Keratinocyte (primary cell): ENCODE measurements at regions not wholly inside any gene's neighbourhood (a gene's known extent, or its start where the extent isn't known, plus 50 kb on each side); places are given as distances from the start of the nearest gene placed in this dataset.

ENCODE experiments used
- DNase-seq: peaks from one replicate; pipeline ENCODE4 v3.0.0-alpha.2; 2011; ENCODE audit warnings: low read depth, missing footprints, low spot score
- FAIRE-seq: peaks from 2 replicates; lab custom pipeline; 2011; peaks lifted over from hg19 to GRCh38; lab: Jason Lieb, UNC
- H2AFZ ChIP-seq: 2 replicates; pipeline ENCODE4 v1.6.0; 2012; ENCODE audit warnings: low read length, control low read depth, inconsistent platforms; ENCODE audit not compliant: control insufficient read depth
- H3K27ac ChIP-seq: 2 replicates; pipeline ENCODE4 v1.5.1; 2011; ENCODE audit warnings: low read length; ENCODE audit not compliant: control insufficient read depth, insufficient read depth
- H3K27me3 ChIP-seq: 3 replicates; pipeline ENCODE4 v1.6.0; 2011; ENCODE audit warnings: low read length; ENCODE audit not compliant: control insufficient read depth, insufficient read depth; ENCODE audit errors: extremely low read depth
- H3K36me3 ChIP-seq, 2 experiments: 2 replicates in 1 of 2; 3 replicates in 1 of 2; pipeline ENCODE4 v1.5.1; 2011; ENCODE audit warnings: low read length in 2 of 2, mild to moderate bottlenecking in 1 of 2; ENCODE audit not compliant: control insufficient read depth in 2 of 2, insufficient read depth in 2 of 2; ENCODE audit errors: extremely low read depth in 1 of 2
- H3K4me1 ChIP-seq: 3 replicates; pipeline ENCODE4 v1.5.1; 2011; ENCODE audit warnings: low read length; ENCODE audit not compliant: control insufficient read depth, insufficient read depth; ENCODE audit errors: extremely low read depth
- H3K4me2 ChIP-seq: 3 replicates; pipeline ENCODE4 v1.6.0; 2011; ENCODE audit warnings: low read depth, low read length; ENCODE audit not compliant: control insufficient read depth, insufficient read depth; ENCODE audit errors: extremely low read depth
- H3K4me3 ChIP-seq, 3 experiments: fragments of 200-600 bp in 1 of 3; sonication (generic) in 1 of 3; 2 replicates in 2 of 3; 3 replicates in 1 of 3; pipeline ENCODE4 v1.5.1; 2011 to 2016; ENCODE audit warnings: low read length in 3 of 3, mild to moderate bottlenecking in 3 of 3, control low read depth in 2 of 3, inconsistent platforms in 1 of 3, low read depth in 1 of 3, mixed read lengths in 1 of 3, mixed run types in 1 of 3, moderate library complexity in 1 of 3; ENCODE audit not compliant: control insufficient read depth in 2 of 3, insufficient read depth in 2 of 3; ENCODE audit errors: extremely low read depth in 1 of 3
- H3K79me2 ChIP-seq: 2 replicates; pipeline ENCODE4 v1.6.0; 2012; ENCODE audit warnings: low read length; ENCODE audit not compliant: control insufficient read depth, insufficient read depth
- H3K9ac ChIP-seq: 3 replicates; pipeline ENCODE4 v1.6.0; 2011; ENCODE audit warnings: low read length; ENCODE audit not compliant: control insufficient read depth, insufficient read depth; ENCODE audit errors: extremely low read depth
- H3K9me1 ChIP-seq: 3 replicates; pipeline ENCODE4 v1.6.0; 2011; ENCODE audit warnings: low read length; ENCODE audit not compliant: control insufficient read depth, insufficient read depth; ENCODE audit errors: extremely low read depth
- H3K9me3 ChIP-seq: 2 replicates; pipeline ENCODE4 v1.5.1; 2012; ENCODE audit warnings: low read depth, low read length; ENCODE audit not compliant: control insufficient read depth
- H4K20me1 ChIP-seq: 3 replicates; pipeline ENCODE4 v1.6.0; 2011; ENCODE audit warnings: low read length; ENCODE audit not compliant: control insufficient read depth, insufficient read depth; ENCODE audit errors: extremely low read depth
- CTCF ChIP-seq, 3 experiments: IDR thresholded peaks in 1 of 3; conservative IDR thresholded peaks in 1 of 3; optimal IDR thresholded peaks in 1 of 3; 2 replicates in 2 of 3; 3 replicates in 1 of 3; pipeline versions ENCODE3 to v1.5.1; 2011; ENCODE audit warnings: low read length in 3 of 3, mild to moderate bottlenecking in 3 of 3, moderate library complexity in 2 of 3, control low read depth in 1 of 3, inconsistent platforms in 1 of 3; ENCODE audit not compliant: insufficient read depth in 2 of 3; ENCODE audit errors: extremely low read depth in 1 of 3
- EZH2 ChIP-seq: IDR thresholded peaks from one replicate; pipeline ENCODE4 v1.6.1; 2012; ENCODE audit warnings: inconsistent platforms, mild to moderate bottlenecking, low read length, moderate library complexity
- dilution Hi-C: fragments of 300-500 bp; cut with MboI; formaldehyde crosslinking; loops from one replicate; pipeline ENCODE4 v1.7.0; 2020; ENCODE audit warnings: low sequenced_read_pairs; ENCODE audit not compliant: extremely low pct_ligation_motif_present

GRCh38 chr12:102765736-102766135 lies 151.3 kb downstream of the PAH start:
- FAIRE-seq: no peak
- Histone ChIP-seq H3K9me1 (no peaks in the 10 kb centered on the region), H3K9me3 (no peaks in the 10 kb centered on the region), H3K9ac (no peak overlapping the region), H4K20me1 (no peaks in the 10 kb centered on the region), H3K4me2 (no peak overlapping the region), H2AFZ (no peak overlapping the region), H3K36me3 (no peaks in the 10 kb centered on the region), H3K27ac (no peak overlapping the region), H3K27me3 (no peaks in the 10 kb centered on the region), H3K4me3 (no peak overlapping the region), H3K79me2 (no peaks in the 10 kb centered on the region), H3K4me1 (no peaks in the 10 kb centered on the region)
- dilution Hi-C loops: no loop called here
- no peak for DNase-seq
- TF ChIP-seq CTCF (optimal IDR thresholded peaks at IDR 0.05 in 1 of 3, IDR thresholded peaks at IDR 0.05 in 1 of 3, conservative IDR thresholded peaks at IDR 0.05 in 1 of 3; ENCODE audit: extremely low read depth in 1 of 3, insufficient read depth in 2 of 3, low read length in 3 of 3) (no peak), EZH2 (no peak)

GRCh38 chr12:102763471-102763870 lies 153.6 kb downstream of the PAH start:
- no peak overlapping the region for H2AFZ ChIP-seq
- dilution Hi-C loops: no loop called here
- H4K20me1 ChIP-seq: no peaks in the 10 kb centered on the region
- H3K4me2 ChIP-seq: no peak overlapping the region
- FAIRE-seq: no peak
- H3K4me3 ChIP-seq: no peak overlapping the region
- no peaks in the 10 kb centered on the region for H3K9me3 ChIP-seq
- no peaks in the 10 kb centered on the region for H3K9me1 ChIP-seq
- no peaks in the 10 kb centered on the region for H3K36me3 ChIP-seq
- H3K27me3 ChIP-seq: no peaks in the 10 kb centered on the region
- no peak overlapping the region for H3K9ac ChIP-seq
- TF ChIP-seq CTCF (optimal IDR thresholded peaks at IDR 0.05 in 1 of 3, IDR thresholded peaks at IDR 0.05 in 1 of 3, conservative IDR thresholded peaks at IDR 0.05 in 1 of 3; ENCODE audit: extremely low read depth in 1 of 3, insufficient read depth in 2 of 3, low read length in 3 of 3): no peak
- TF ChIP-seq EZH2: no peak
- H3K79me2 ChIP-seq: no peaks in the 10 kb centered on the region
- no peak overlapping the region for H3K27ac ChIP-seq
- H3K4me1 ChIP-seq: no peaks in the 10 kb centered on the region
- DNase-seq: no peak
